ENCODE measurements at regions not wholly inside any gene's neighbourhood (a gene's known extent, or its start where the extent isn't known, plus 50 kb on each side); places are given as distances from the start of the nearest gene placed in this dataset.

DNA sequence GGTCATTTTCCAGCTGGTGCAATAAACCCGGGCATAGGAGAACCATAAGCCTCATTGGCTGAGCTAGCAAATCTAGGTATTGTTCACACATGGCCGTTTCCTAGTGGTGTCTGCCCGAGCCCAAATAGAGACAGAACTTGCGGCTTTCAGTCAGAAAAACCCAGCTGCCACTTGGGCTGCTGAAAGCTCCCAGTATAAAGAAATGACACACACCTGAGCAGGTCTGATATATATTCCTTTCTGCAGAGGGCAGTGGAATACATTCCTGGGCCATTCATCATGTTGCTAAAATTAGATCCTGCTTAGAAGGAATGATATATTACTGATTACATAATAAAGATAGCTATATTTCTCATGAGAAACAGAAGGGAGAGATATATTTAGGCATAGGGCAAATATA lies 83.9 kb upstream of the IRX5 start:
- H3K27me3 ChIP-seq (ENCODE audit: control insufficient read depth in 2 of 2, insufficient read depth in 2 of 2, low read length in 2 of 2) = no peaks in the 10 kb centered on the region
- no peak overlapping the region for H3K27ac ChIP-seq (ENCODE audit: low read depth in 2 of 2, low read length in 2 of 2)
- H3K36me3 ChIP-seq (ENCODE audit: control insufficient read depth in 2 of 2, insufficient read depth in 2 of 2, low read length in 2 of 2) = no peaks in the 10 kb centered on the region
- no peak overlapping the region for H3K9ac ChIP-seq (ENCODE audit: low read depth in 1 of 2, low read length in 2 of 2)
- H3K4me1 ChIP-seq (ENCODE audit: control insufficient read depth in 2 of 2, insufficient read depth in 2 of 2, low read length in 2 of 2) = no peaks in the 10 kb centered on the region
- no peak overlapping the region for H3K4me3 ChIP-seq (ENCODE audit: low read length in 2 of 2)
- no peaks in the 10 kb centered on the region for H3K9me3 ChIP-seq (ENCODE audit: control insufficient read depth in 2 of 2, low read length in 2 of 2)

DNA sequence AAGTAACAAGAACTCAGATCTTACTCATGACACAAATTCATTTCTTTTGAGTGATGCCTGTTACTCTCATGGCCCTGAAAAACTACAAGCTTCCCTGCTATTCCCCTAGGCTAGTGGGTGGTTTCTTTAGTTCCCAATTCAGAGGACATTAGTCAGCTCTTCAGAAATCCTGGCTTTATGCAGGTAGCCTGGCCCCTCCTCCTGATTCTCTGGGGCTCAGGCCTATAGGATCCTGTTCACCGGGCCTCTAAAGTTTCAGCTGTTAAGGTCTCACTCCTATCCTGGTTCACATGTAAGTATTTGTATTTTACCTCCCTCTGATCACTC lies 87.3 kb upstream of the IRX5 start:
- Histone ChIP-seq H3K4me3 (ENCODE audit: low read length in 2 of 2) (no peak overlapping the region), H3K27me3 (ENCODE audit: control insufficient read depth in 2 of 2, insufficient read depth in 2 of 2, low read length in 2 of 2) (no peaks in the 10 kb centered on the region), H3K9me3 (ENCODE audit: control insufficient read depth in 2 of 2, low read length in 2 of 2) (no peaks in the 10 kb centered on the region), H3K9ac (ENCODE audit: low read depth in 1 of 2, low read length in 2 of 2) (no peak overlapping the region), H3K36me3 (ENCODE audit: control insufficient read depth in 2 of 2, insufficient read depth in 2 of 2, low read length in 2 of 2) (no peaks in the 10 kb centered on the region), H3K27ac (ENCODE audit: low read depth in 2 of 2, low read length in 2 of 2) (no peak overlapping the region), H3K4me1 (ENCODE audit: control insufficient read depth in 2 of 2, insufficient read depth in 2 of 2, low read length in 2 of 2) (no peaks in the 10 kb centered on the region)

DNA sequence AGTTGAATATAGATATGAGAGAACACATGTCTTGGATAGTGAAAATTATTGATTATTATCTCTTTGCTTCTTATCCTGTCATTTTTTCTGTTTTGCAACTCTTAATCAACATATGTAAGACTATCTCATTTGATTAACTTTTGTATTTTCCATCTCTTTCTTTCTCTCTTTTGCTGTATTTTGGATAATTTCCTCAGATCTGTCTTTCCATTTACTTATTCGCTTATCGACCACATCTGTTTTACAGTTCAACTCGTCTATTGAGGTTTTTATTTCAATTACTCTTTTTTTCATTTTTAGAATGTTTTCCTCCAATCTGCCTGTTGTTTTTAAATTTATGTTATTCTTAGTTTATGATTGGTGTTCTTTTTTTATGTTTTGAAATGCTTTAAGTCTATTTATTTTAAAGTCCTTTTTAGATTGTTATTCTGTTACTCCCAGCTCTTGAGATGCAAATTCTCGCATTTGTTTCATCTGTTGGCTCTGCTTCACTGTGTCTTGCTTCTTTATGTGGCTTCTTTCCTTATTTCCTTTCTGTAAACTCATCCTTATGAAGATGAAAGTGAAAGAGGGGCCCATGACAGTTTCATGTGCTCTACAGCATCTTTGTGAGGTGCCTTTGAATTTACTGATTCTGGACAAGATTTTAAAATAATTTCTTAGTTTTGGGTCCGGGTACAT lies 87.8 kb upstream of the IRX5 start:
- Histone ChIP-seq H3K9me3 (ENCODE audit: control insufficient read depth in 2 of 2, low read length in 2 of 2) (no peaks in the 10 kb centered on the region), H3K27ac (ENCODE audit: low read depth in 2 of 2, low read length in 2 of 2) (no peak overlapping the region), H3K9ac (ENCODE audit: low read depth in 1 of 2, low read length in 2 of 2) (no peak overlapping the region), H3K4me1 (ENCODE audit: control insufficient read depth in 2 of 2, insufficient read depth in 2 of 2, low read length in 2 of 2) (no peaks in the 10 kb centered on the region), H3K27me3 (ENCODE audit: control insufficient read depth in 2 of 2, insufficient read depth in 2 of 2, low read length in 2 of 2) (no peaks in the 10 kb centered on the region), H3K36me3 (ENCODE audit: control insufficient read depth in 2 of 2, insufficient read depth in 2 of 2, low read length in 2 of 2) (no peaks in the 10 kb centered on the region), H3K4me3 (ENCODE audit: low read length in 2 of 2) (no peak overlapping the region)

DNA sequence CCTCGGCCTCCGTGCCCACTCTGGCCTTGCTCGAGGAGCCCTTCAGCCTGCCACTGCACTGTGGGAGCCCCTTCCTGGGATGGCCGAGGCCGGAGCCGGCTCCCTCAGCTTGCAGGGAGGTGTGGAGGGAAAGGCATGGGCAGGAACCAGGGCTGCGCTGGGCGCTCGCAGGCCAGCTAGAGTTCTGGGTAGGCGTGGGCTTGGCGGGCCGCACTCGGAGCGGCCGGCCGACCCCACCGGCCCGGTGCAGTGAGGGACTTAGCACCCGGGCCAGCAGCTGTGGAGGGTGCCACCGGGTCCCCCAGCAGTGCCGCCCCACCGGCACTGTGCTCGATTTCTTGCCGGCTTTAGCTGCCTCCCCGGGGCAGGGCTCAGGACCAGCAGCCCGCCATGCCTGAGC lies 101.0 kb upstream of the IRX5 start:
- H3K36me3 ChIP-seq (ENCODE audit: control insufficient read depth in 2 of 2, insufficient read depth in 2 of 2, low read length in 2 of 2) = no peaks in the 10 kb centered on the region
- no peaks in the 10 kb centered on the region for H3K4me1 ChIP-seq (ENCODE audit: control insufficient read depth in 2 of 2, insufficient read depth in 2 of 2, low read length in 2 of 2)
- no peaks in the 10 kb centered on the region for H3K9me3 ChIP-seq (ENCODE audit: control insufficient read depth in 2 of 2, low read length in 2 of 2)
- no peak overlapping the region for H3K27ac ChIP-seq (ENCODE audit: low read depth in 2 of 2, low read length in 2 of 2)
- H3K4me3 ChIP-seq (ENCODE audit: low read length in 2 of 2) = no peak overlapping the region
- H3K9ac ChIP-seq (ENCODE audit: low read depth in 1 of 2, low read length in 2 of 2) = no peak overlapping the region
- no peaks in the 10 kb centered on the region for H3K27me3 ChIP-seq (ENCODE audit: control insufficient read depth in 2 of 2, insufficient read depth in 2 of 2, low read length in 2 of 2)

DNA sequence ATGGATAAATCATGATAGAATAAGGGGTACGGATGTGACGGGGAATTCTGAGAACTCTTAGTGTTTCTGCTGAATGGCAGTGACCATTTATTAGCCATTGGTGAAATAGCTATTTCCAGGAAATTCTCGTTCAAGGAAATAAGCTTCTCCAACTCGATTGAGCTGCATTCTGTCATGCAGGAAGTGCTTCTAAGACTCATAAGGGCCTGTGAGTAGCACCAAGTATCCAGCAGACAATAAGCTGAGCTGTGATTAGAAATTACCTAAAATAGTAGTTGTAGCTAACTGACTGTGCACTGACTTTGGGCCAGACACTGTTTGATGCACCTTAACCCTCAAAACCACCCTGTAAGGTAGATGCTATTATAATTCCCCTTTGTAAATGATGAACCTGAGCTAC lies 107.8 kb upstream of the IRX5 start:
- no peaks in the 10 kb centered on the region for H3K27me3 ChIP-seq (ENCODE audit: control insufficient read depth in 2 of 2, insufficient read depth in 2 of 2, low read length in 2 of 2)
- no peak overlapping the region for H3K9ac ChIP-seq (ENCODE audit: low read depth in 1 of 2, low read length in 2 of 2)
- H3K27ac ChIP-seq (ENCODE audit: low read depth in 2 of 2, low read length in 2 of 2) = no peak overlapping the region
- H3K4me1 ChIP-seq (ENCODE audit: control insufficient read depth in 2 of 2, insufficient read depth in 2 of 2, low read length in 2 of 2) = no peaks in the 10 kb centered on the region
- no peak overlapping the region for H3K4me3 ChIP-seq (ENCODE audit: low read length in 2 of 2)
- H3K9me3 ChIP-seq (ENCODE audit: control insufficient read depth in 2 of 2, low read length in 2 of 2) = no peaks in the 10 kb centered on the region
- H3K36me3 ChIP-seq (ENCODE audit: control insufficient read depth in 2 of 2, insufficient read depth in 2 of 2, low read length in 2 of 2) = no peaks in the 10 kb centered on the region

DNA sequence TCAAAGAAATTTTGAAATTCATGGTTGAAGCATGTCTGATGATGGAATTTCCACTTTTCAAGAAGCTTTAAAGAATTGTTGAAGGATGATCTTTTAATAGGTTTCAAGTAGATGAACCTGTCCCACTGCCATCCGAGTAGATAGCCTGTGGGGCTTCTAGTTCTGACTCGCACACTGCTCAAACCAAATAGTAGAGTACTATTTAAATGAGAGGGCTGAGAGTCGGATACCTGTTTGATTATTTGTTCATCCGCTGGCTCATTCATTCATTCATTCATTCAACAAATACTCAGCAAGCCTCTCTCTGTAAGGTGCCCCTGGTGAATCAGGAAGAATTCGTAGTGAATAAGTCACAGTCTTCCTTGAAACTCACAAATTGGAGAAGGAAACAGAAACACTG lies 108.2 kb upstream of the IRX5 start:
- Histone ChIP-seq H3K9me3 (ENCODE audit: control insufficient read depth in 2 of 2, low read length in 2 of 2) (no peaks in the 10 kb centered on the region), H3K4me3 (ENCODE audit: low read length in 2 of 2) (no peak overlapping the region), H3K27ac (ENCODE audit: low read depth in 2 of 2, low read length in 2 of 2) (no peak overlapping the region)

DNA sequence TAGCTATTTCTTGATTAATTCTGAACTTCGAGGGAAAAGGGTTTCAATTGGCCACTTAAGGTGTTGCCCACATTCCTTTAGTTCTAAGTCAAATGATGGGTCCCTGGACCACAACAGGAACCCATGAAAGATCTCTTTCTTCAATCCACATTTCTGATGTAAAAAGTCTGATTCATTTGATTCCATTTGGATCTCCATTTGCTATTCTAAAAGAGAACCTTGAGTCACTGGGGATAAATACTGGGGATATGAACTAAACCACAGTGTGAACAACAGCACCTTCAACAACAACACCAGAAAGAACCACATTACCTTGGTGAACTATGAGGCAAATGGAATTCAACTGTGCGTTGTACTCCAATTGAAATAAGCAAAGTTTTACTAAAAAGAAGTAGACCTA lies 108.9 kb upstream of the IRX5 start:
- no peaks in the 10 kb centered on the region for H3K27me3 ChIP-seq (ENCODE audit: control insufficient read depth in 2 of 2, insufficient read depth in 2 of 2, low read length in 2 of 2)
- H3K9me3 ChIP-seq (ENCODE audit: control insufficient read depth in 2 of 2, low read length in 2 of 2) = no peaks in the 10 kb centered on the region
- H3K4me3 ChIP-seq (ENCODE audit: low read length in 2 of 2) = no peak overlapping the region
- H3K4me1 ChIP-seq (ENCODE audit: control insufficient read depth in 2 of 2, insufficient read depth in 2 of 2, low read length in 2 of 2) = no peaks in the 10 kb centered on the region
- no peaks in the 10 kb centered on the region for H3K36me3 ChIP-seq (ENCODE audit: control insufficient read depth in 2 of 2, insufficient read depth in 2 of 2, low read length in 2 of 2)
- H3K27ac ChIP-seq (ENCODE audit: low read depth in 2 of 2, low read length in 2 of 2) = no peak overlapping the region
- H3K9ac ChIP-seq (ENCODE audit: low read depth in 1 of 2, low read length in 2 of 2) = no peak overlapping the region

More for the DNA sequence above, 108.2 kb upstream of the IRX5 start:
- no peaks in the 10 kb centered on the region for H3K4me1 ChIP-seq (ENCODE audit: control insufficient read depth in 2 of 2, insufficient read depth in 2 of 2, low read length in 2 of 2)
- no peaks in the 10 kb centered on the region for H3K27me3 ChIP-seq (ENCODE audit: control insufficient read depth in 2 of 2, insufficient read depth in 2 of 2, low read length in 2 of 2)
- H3K36me3 ChIP-seq (ENCODE audit: control insufficient read depth in 2 of 2, insufficient read depth in 2 of 2, low read length in 2 of 2) = no peaks in the 10 kb centered on the region
- no peak overlapping the region for H3K9ac ChIP-seq (ENCODE audit: low read depth in 1 of 2, low read length in 2 of 2)

DNA sequence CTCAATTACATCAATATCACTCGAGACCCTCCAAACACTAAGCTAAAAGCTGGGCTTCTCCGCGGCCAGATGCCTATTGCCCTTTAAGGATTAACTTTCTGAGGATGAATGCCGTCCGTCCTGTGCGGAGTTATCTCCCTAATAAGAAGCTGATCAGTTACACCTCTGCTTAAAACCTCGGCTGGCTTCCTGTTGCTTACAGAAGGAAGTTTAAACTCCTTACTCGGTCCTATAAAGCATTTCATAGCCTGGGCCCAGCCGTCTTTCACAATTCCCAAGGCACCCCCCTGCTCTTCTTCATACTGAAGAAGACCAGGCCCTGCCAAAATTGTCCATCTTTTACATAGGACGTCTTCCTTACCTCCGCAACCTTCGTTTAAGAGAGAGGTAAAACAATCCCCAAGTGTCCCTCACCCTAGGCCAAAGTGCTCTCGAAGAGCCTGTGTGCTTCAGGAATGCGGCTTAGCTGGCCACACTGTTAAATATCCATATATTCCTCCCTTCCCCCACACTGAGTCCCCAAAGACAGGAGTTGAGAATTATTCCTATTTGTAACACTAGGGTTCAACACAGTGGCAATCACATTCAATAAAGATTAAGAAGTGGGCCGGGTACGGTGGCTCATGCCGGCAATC lies 112.6 kb upstream of the IRX5 start:
- Histone ChIP-seq H3K9ac (ENCODE audit: low read depth in 1 of 2, low read length in 2 of 2) (no peak overlapping the region), H3K4me1 (ENCODE audit: control insufficient read depth in 2 of 2, insufficient read depth in 2 of 2, low read length in 2 of 2) (no peaks in the 10 kb centered on the region), H3K27me3 (ENCODE audit: control insufficient read depth in 2 of 2, insufficient read depth in 2 of 2, low read length in 2 of 2) (no peaks in the 10 kb centered on the region), H3K36me3 (ENCODE audit: control insufficient read depth in 2 of 2, insufficient read depth in 2 of 2, low read length in 2 of 2) (no peaks in the 10 kb centered on the region), H3K4me3 (ENCODE audit: low read length in 2 of 2) (no peak overlapping the region), H3K9me3 (ENCODE audit: control insufficient read depth in 2 of 2, low read length in 2 of 2) (no peaks in the 10 kb centered on the region), H3K27ac (ENCODE audit: low read depth in 2 of 2, low read length in 2 of 2) (no peak overlapping the region)

DNA sequence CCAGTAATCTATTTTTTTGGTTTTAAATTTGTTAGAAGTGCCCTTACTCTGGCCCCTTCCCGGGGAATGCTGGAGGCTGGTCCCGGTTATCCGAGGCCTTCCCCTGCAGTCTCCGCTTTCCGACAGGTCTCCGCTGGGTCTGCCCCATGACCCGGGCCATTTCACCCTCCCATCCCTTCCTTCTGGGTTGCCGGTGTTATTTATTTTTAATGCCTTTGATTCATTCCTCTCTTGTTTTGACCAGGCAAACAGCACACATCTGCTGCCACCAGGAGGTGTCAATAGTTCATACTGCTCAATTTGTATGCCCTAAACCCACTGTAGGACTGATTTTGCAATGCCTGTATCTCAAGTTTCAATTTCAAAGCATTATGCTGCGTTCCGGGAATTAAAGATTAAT lies 113.2 kb upstream of the IRX5 start:
- no peak overlapping the region for H3K9ac ChIP-seq (ENCODE audit: low read depth in 1 of 2, low read length in 2 of 2)
- H3K9me3 ChIP-seq (ENCODE audit: control insufficient read depth in 2 of 2, low read length in 2 of 2) = no peaks in the 10 kb centered on the region
- H3K27me3 ChIP-seq (ENCODE audit: control insufficient read depth in 2 of 2, insufficient read depth in 2 of 2, low read length in 2 of 2) = no peaks in the 10 kb centered on the region
- no peaks in the 10 kb centered on the region for H3K4me1 ChIP-seq (ENCODE audit: control insufficient read depth in 2 of 2, insufficient read depth in 2 of 2, low read length in 2 of 2)
- H3K4me3 ChIP-seq (ENCODE audit: low read length in 2 of 2) = no peak overlapping the region
- H3K36me3 ChIP-seq (ENCODE audit: control insufficient read depth in 2 of 2, insufficient read depth in 2 of 2, low read length in 2 of 2) = no peaks in the 10 kb centered on the region
- no peak overlapping the region for H3K27ac ChIP-seq (ENCODE audit: low read depth in 2 of 2, low read length in 2 of 2)

DNA sequence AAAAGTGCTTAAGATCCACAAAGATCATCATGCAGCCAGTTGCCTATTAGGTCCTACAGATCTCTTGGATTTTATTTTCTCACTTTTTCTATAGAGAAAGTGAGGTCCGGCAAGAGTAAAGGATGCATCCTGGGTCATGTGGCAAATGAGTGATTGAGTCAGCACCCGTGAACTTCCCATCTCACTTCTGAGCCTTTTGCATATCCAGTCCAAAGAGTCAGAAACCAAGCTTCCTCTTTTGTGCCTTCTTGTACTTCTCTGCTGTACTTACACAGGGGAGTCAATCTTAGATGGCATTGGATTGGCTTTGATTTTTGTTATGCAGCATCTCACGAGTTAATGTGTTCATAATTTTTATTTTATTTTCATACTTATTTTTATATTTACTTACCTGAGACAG lies 114.2 kb upstream of the IRX5 start:
- no peak overlapping the region for H3K27ac ChIP-seq (ENCODE audit: low read depth in 2 of 2, low read length in 2 of 2)
- H3K4me3 ChIP-seq (ENCODE audit: low read length in 2 of 2) = no peak overlapping the region
- no peaks in the 10 kb centered on the region for H3K27me3 ChIP-seq (ENCODE audit: control insufficient read depth in 2 of 2, insufficient read depth in 2 of 2, low read length in 2 of 2)
- no peak overlapping the region for H3K9ac ChIP-seq (ENCODE audit: low read depth in 1 of 2, low read length in 2 of 2)
- no peaks in the 10 kb centered on the region for H3K9me3 ChIP-seq (ENCODE audit: control insufficient read depth in 2 of 2, low read length in 2 of 2)
- no peaks in the 10 kb centered on the region for H3K36me3 ChIP-seq (ENCODE audit: control insufficient read depth in 2 of 2, insufficient read depth in 2 of 2, low read length in 2 of 2)
- no peaks in the 10 kb centered on the region for H3K4me1 ChIP-seq (ENCODE audit: control insufficient read depth in 2 of 2, insufficient read depth in 2 of 2, low read length in 2 of 2)
